OCI-LY7 (cell line): ENCODE measurements at regions not wholly inside any gene's neighbourhood (a gene's known extent, or its start where the extent isn't known, plus 50 kb on each side); places are given as distances from the start of the nearest gene placed in this dataset.

Experiments used
- CTCF ChIP-seq: fragments of 200-600 bp; sonication (generic); conservative IDR thresholded peaks from 2 replicates; pipeline ENCODE4 v1.5.1; 2014; ENCODE audit warnings: mild to moderate bottlenecking, antibody characterized with exemption, low read length, moderate library complexity, mixed read lengths
- EZH2phosphoT487 ChIP-seq: fragments of 200-600 bp; sonication (generic); IDR thresholded peaks from 2 replicates; pipeline ENCODE4 v1.6.1; 2018; ENCODE audit warnings: low read depth, borderline replicate concordance, mild to moderate bottlenecking, mixed run types, antibody characterized with exemption, low read length, moderate library complexity, mixed read lengths

GRCh38 chr3:193850084-193850619 lies 257.1 kb downstream of the OPA1 start:
- TF ChIP-seq CTCF, result no peak
- no peak for TF ChIP-seq EZH2phosphoT487
